ENCODE measurements at regions not wholly inside any gene's neighbourhood (a gene's known extent, or its start where the extent isn't known, plus 50 kb on each side); places are given as distances from the start of the nearest gene placed in this dataset.

GRCh38 chr11:24153337-24153736 lies 343.5 kb upstream of the LUZP2 start:
- TF ChIP-seq PATZ1 (CRISPR knock-in tag; IDR thresholded peaks at IDR 0.05; ENCODE audit: borderline replicate concordance) (no peak), GLIS3 (CRISPR knock-in tag; IDR thresholded peaks at IDR 0.05) (no peak), ZNF8 (CRISPR knock-in tag; IDR thresholded peaks at IDR 0.05) (no peak), ZNF70 (CRISPR knock-in tag; IDR thresholded peaks at IDR 0.05) (no peak)
- ATAC-seq, result no peak

GRCh38 chr11:24155792-24156191 lies 341.1 kb upstream of the LUZP2 start:
- ATAC-seq, result peak; percentile 50; the same call in 1 of the 3 replicates
- TF ChIP-seq ZNF565 (CRISPR knock-in tag; conservative IDR thresholded peaks at IDR 0.05; ENCODE audit: low read depth) (no peak), TSHZ2 (CRISPR knock-in tag; IDR thresholded peaks at IDR 0.05) (no peak), CSRNP3 (CRISPR knock-in tag; IDR thresholded peaks at IDR 0.05) (no peak), SNAI2 (CRISPR knock-in tag; IDR thresholded peaks at IDR 0.05) (no peak)

- no peak for ATAC-seq
- no peak for TF ChIP-seq ZFP3 (CRISPR knock-in tag; IDR thresholded peaks at IDR 0.05)
- TF ChIP-seq ZNF565 (CRISPR knock-in tag; conservative IDR thresholded peaks at IDR 0.05; ENCODE audit: low read depth), result no peak
- no peak for TF ChIP-seq ARNTL (CRISPR knock-in tag; IDR thresholded peaks at IDR 0.05; ENCODE audit: borderline replicate concordance, low read depth)
- no peak for TF ChIP-seq CREB5 (CRISPR knock-in tag; IDR thresholded peaks at IDR 0.05; ENCODE audit: low read depth)
- TF ChIP-seq TSHZ2 (CRISPR knock-in tag; IDR thresholded peaks at IDR 0.05), result no peak
- TF ChIP-seq ISL1 (CRISPR knock-in tag; IDR thresholded peaks at IDR 0.05), result no peak
- no peak for TF ChIP-seq TOX (CRISPR knock-in tag; IDR thresholded peaks at IDR 0.05; ENCODE audit: borderline replicate concordance)
- TF ChIP-seq SNAI2 (CRISPR knock-in tag; IDR thresholded peaks at IDR 0.05), result no peak
- TF ChIP-seq ZFP30 (CRISPR knock-in tag; IDR thresholded peaks at IDR 0.05), result no peak
- no peak for TF ChIP-seq ZC3H10 (CRISPR knock-in tag; IDR thresholded peaks at IDR 0.05)
- TF ChIP-seq ESRRG (CRISPR knock-in tag; IDR thresholded peaks at IDR 0.05), result no peak
- TF ChIP-seq RARB (CRISPR knock-in tag; IDR thresholded peaks at IDR 0.05), result no peak
- no peak for TF ChIP-seq ZNF8 (CRISPR knock-in tag; IDR thresholded peaks at IDR 0.05)
- no peak for TF ChIP-seq CSDC2 (CRISPR knock-in tag; IDR thresholded peaks at IDR 0.05)
- TF ChIP-seq CSRNP3 (CRISPR knock-in tag; IDR thresholded peaks at IDR 0.05), result no peak
- no peak for TF ChIP-seq TCF4 (CRISPR knock-in tag; IDR thresholded peaks at IDR 0.05; ENCODE audit: borderline replicate concordance)
- no peak for TF ChIP-seq ZNF70 (CRISPR knock-in tag; IDR thresholded peaks at IDR 0.05)
- no peak for TF ChIP-seq OSR1 (CRISPR knock-in tag; IDR thresholded peaks at IDR 0.05)
- no peak for TF ChIP-seq PATZ1 (CRISPR knock-in tag; IDR thresholded peaks at IDR 0.05; ENCODE audit: borderline replicate concordance)
- no peak for TF ChIP-seq GLIS3 (CRISPR knock-in tag; IDR thresholded peaks at IDR 0.05)
These were observed 339.5 kb upstream of the LUZP2 start for GRCh38 chr11:24157316-24157715.
